ENCODE measurements at regions not wholly inside any gene's neighbourhood (a gene's known extent, or its start where the extent isn't known, plus 50 kb on each side); places are given as distances from the start of the nearest gene placed in this dataset.

GRCh38 chr2:128618642-128619041 is 300.0 kb upstream of the HS6ST1 start:
- TF ChIP-seq, protein P1, sequence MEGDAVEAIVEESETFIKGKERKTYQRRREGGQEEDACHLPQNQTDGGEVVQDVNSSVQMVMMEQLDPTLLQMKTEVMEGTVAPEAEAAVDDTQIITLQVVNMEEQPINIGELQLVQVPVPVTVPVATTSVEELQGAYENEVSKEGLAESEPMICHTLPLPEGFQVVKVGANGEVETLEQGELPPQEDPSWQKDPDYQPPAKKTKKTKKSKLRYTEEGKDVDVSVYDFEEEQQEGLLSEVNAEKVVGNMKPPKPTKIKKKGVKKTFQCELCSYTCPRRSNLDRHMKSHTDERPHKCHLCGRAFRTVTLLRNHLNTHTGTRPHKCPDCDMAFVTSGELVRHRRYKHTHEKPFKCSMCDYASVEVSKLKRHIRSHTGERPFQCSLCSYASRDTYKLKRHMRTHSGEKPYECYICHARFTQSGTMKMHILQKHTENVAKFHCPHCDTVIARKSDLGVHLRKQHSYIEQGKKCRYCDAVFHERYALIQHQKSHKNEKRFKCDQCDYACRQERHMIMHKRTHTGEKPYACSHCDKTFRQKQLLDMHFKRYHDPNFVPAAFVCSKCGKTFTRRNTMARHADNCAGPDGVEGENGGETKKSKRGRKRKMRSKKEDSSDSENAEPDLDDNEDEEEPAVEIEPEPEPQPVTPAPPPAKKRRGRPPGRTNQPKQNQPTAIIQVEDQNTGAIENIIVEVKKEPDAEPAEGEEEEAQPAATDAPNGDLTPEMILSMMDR (IDR thresholded peaks at IDR 0.05; ENCODE audit: insufficient read depth, low read length, poor library complexity, severe bottlenecking), result no peak
- TF ChIP-seq EZH2phosphoT487 (conservative IDR thresholded peaks at IDR 0.05; ENCODE audit: low read length), result no peak
